Naive thymus-derived CD4-positive, alpha-beta T cell (primary cell): ENCODE measurements at regions not wholly inside any gene's neighbourhood (a gene's known extent, or its start where the extent isn't known, plus 50 kb on each side); places are given as distances from the start of the nearest gene placed in this dataset.

ENCODE experiments used
- ATAC-seq: fragments of 150-1000 bp; cut with Tn5 transposase; 2 replicates; pipeline ENCODE4 v1.10.0; 2021; ENCODE audit warnings: mild to moderate bottlenecking, moderate library complexity
- CTCF ChIA-PET: fragments of 350-600 bp; sonication (Branson Sonifier 250); formaldehyde crosslinking; loops from one replicate; lab custom pipeline; 2021; ENCODE audit warnings: antibody characterized with exemption; lab: Charles Lee
- POLR2A ChIA-PET: fragments of 350-600 bp; sonication (Branson Sonifier 250); formaldehyde crosslinking; loops from one replicate; lab custom pipeline; 2021; ENCODE audit warnings: antibody characterized with exemption, inconsistent platforms; lab: Charles Lee
- DNase-seq, 9 donors: peaks; one replicate each; pipeline versions ENCODE4 v3.0.0 to v3.0.0-alpha.2; 2020 to 2022; ENCODE audit warnings: mixed read lengths in 1 of 9
- H3K27ac ChIP-seq: one replicate; pipeline ENCODE4 v1.7.0; 2013; ENCODE audit warnings: mild to moderate bottlenecking, low read depth, low read length, moderate library complexity
- H3K27me3 ChIP-seq, 2 donors: one replicate each; pipeline ENCODE4 v1.7.0; 2013; ENCODE audit warnings: low read length in 2 of 2, mild to moderate bottlenecking in 2 of 2, moderate library complexity in 2 of 2; ENCODE audit not compliant: control insufficient read depth in 2 of 2, insufficient read depth in 2 of 2
- H3K36me3 ChIP-seq, 3 experiments: 1 replicate in 2 of 3; 2 replicates in 1 of 3; pipeline ENCODE4 v1.7.0; 2013; ENCODE audit warnings: low read length in 3 of 3, mild to moderate bottlenecking in 3 of 3, moderate library complexity in 1 of 3; ENCODE audit not compliant: insufficient read depth in 3 of 3, control insufficient read depth in 2 of 3
- H3K4me1 ChIP-seq, 2 donors: one replicate each; pipeline ENCODE4 v1.7.0; 2013; ENCODE audit warnings: low read length in 2 of 2, mild to moderate bottlenecking in 2 of 2, moderate library complexity in 1 of 2; ENCODE audit not compliant: control insufficient read depth in 2 of 2, insufficient read depth in 2 of 2
- H3K4me3 ChIP-seq: 2 replicates; pipeline ENCODE4 v1.7.0; 2013; ENCODE audit warnings: mild to moderate bottlenecking, low read length
- H3K9me3 ChIP-seq, 3 experiments: 1 replicate in 2 of 3; 2 replicates in 1 of 3; pipeline ENCODE4 v1.7.0; 2013; ENCODE audit warnings: low read length in 3 of 3; ENCODE audit not compliant: control insufficient read depth in 2 of 3
- H3K27ac Mint-ChIP-seq, 9 donors: one replicate each; pipeline ENCODE4 v1.8.0; 2020 to 2022; ENCODE audit warnings: mixed read lengths in 9 of 9, mild to moderate bottlenecking in 8 of 9, moderate library complexity in 5 of 9, inconsistent platforms in 2 of 9
- H3K27me3 Mint-ChIP-seq, 5 donors: one replicate each; pipeline ENCODE4 v1.8.0; 2021 to 2022; ENCODE audit warnings: mixed read lengths in 5 of 5, mild to moderate bottlenecking in 1 of 5
- H3K36me3 Mint-ChIP-seq, 5 donors: one replicate each; pipeline ENCODE4 v1.8.0; 2020 to 2022; ENCODE audit warnings: mixed read lengths in 5 of 5, mild to moderate bottlenecking in 3 of 5, inconsistent platforms in 1 of 5
- H3K4me1 Mint-ChIP-seq, 7 donors: one replicate each; pipeline ENCODE4 v1.8.0; 2020 to 2022; ENCODE audit warnings: mixed read lengths in 7 of 7, mild to moderate bottlenecking in 3 of 7, inconsistent platforms in 1 of 7
- H3K4me3 Mint-ChIP-seq, 10 donors: one replicate each; pipeline ENCODE4 v1.8.0; 2020 to 2022; ENCODE audit warnings: mild to moderate bottlenecking in 10 of 10, mixed read lengths in 10 of 10, moderate library complexity in 6 of 10, inconsistent platforms in 2 of 10
- H3K9me3 Mint-ChIP-seq, 11 donors: one replicate each; pipeline ENCODE4 v1.8.0; 2020 to 2022; ENCODE audit warnings: mixed read lengths in 11 of 11, mild to moderate bottlenecking in 4 of 11, inconsistent platforms in 1 of 11, moderate library complexity in 1 of 11
- intact Hi-C, 2 donors: fragments of 100-400 bp; cut with micrococcal nuclease; formaldehyde crosslinking; loops; one replicate each; pipeline ENCODE4 v1.15.1; 2023

- Mint-ChIP-seq H3K4me3 (no peak overlapping the region), H3K4me1 (no peaks in the 10 kb centered on the region), H3K27me3 (peaks cover 0 to 12% (median 2%) of the 10 kb centered on the region in 5 donors), H3K27ac (no peak overlapping the region), H3K9me3 (peaks cover 0 to 5% (median 0%) of the 10 kb centered on the region in 11 donors), H3K36me3 (no peaks in the 10 kb centered on the region)
- intact Hi-C loops: no loop called here
- Histone ChIP-seq H3K9me3 (no peaks in the 10 kb centered on the region), H3K4me3 (no peak overlapping the region), H3K27ac (no peak overlapping the region), H3K27me3 (no peaks in the 10 kb centered on the region), H3K4me1 (no peaks in the 10 kb centered on the region), H3K36me3 (no peaks in the 10 kb centered on the region)
- DNase-seq: no peak
- ChIA-PET CTCF (no interaction called here), POLR2A (no interaction called here)
- no peak for ATAC-seq
These were observed 209.8 kb upstream of the RHOBTB1 start for GRCh38 chr10:61153771-61154170.

GRCh38 chr10:61151059-61151458, 207.1 kb upstream of the RHOBTB1 start:
- no peaks in the 10 kb centered on the region for H3K27me3 ChIP-seq
- Mint-ChIP-seq H3K4me3 (no peak overlapping the region), H3K36me3 (no peaks in the 10 kb centered on the region), H3K27ac (no peak overlapping the region), H3K27me3 (peaks cover 0 to 12% (median 2%) of the 10 kb centered on the region in 5 donors), H3K4me1 (no peaks in the 10 kb centered on the region), H3K9me3 (peaks cover 0 to 5% (median 0%) of the 10 kb centered on the region in 11 donors)
- no peak overlapping the region for H3K4me3 ChIP-seq
- ATAC-seq: no peak
- CTCF ChIA-PET: no interaction called here
- H3K36me3 ChIP-seq: no peaks in the 10 kb centered on the region
- POLR2A ChIA-PET: no interaction called here
- intact Hi-C loops: no loop called here
- no peaks in the 10 kb centered on the region for H3K9me3 ChIP-seq
- no peak for DNase-seq
- H3K27ac ChIP-seq: no peak overlapping the region
- H3K4me1 ChIP-seq: no peaks in the 10 kb centered on the region

GRCh38 chr10:61148451-61148850, 204.5 kb upstream of the RHOBTB1 start:
- Mint-ChIP-seq H3K4me3 (no peak overlapping the region), H3K27ac (no peak overlapping the region), H3K27me3 (peaks cover 0 to 8% (median 5%) of the 10 kb centered on the region in 5 donors), H3K9me3 (peaks cover 0 to 5% (median 0%) of the 10 kb centered on the region in 11 donors), H3K36me3 (no peaks in the 10 kb centered on the region), H3K4me1 (no peaks in the 10 kb centered on the region)
- no peak overlapping the region for H3K27ac ChIP-seq
- intact Hi-C loops: no loop called here
- H3K36me3 ChIP-seq: no peaks in the 10 kb centered on the region
- ChIA-PET POLR2A (no interaction called here), CTCF (no interaction called here)
- H3K4me3 ChIP-seq: no peak overlapping the region
- no peak for DNase-seq
- no peaks in the 10 kb centered on the region for H3K9me3 ChIP-seq
- no peaks in the 10 kb centered on the region for H3K4me1 ChIP-seq
- H3K27me3 ChIP-seq: no peaks in the 10 kb centered on the region
- no peak for ATAC-seq

DNA sequence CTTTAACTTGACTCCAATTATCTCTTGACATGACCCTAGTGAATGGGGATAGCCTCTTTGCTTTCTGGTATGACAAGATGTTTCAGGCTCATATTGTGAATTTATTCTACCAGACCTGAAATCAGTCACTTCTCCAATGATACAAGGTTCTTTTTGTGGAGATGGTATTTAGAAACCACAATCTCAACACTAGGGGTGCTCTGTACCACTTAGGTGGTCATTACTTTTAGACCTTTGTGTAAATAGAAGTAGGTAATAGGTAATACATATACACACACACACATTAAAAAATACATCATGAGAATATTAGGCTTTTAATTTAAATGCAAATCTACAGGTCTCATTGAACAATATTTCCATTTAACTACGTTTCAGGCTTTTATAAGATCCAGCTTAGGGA, 199.0 kb upstream of the RHOBTB1 start:
- ChIA-PET POLR2A (no interaction called here), CTCF (no interaction called here)
- H3K27ac ChIP-seq: no peak overlapping the region
- Mint-ChIP-seq H3K27me3 (peaks cover 0 to 18% (median 5%) of the 10 kb centered on the region in 5 donors), H3K36me3 (no peaks in the 10 kb centered on the region), H3K4me3 (no peak overlapping the region), H3K27ac (no peak overlapping the region), H3K9me3 (peaks cover 0 to 2% (median 0%) of the 10 kb centered on the region in 11 donors), H3K4me1 (peaks cover 0 to 2% (median 0%) of the 10 kb centered on the region in 7 donors)
- H3K36me3 ChIP-seq: no peaks in the 10 kb centered on the region
- no peaks in the 10 kb centered on the region for H3K4me1 ChIP-seq
- no peak for ATAC-seq
- no peaks in the 10 kb centered on the region for H3K27me3 ChIP-seq
- DNase-seq: no peak
- H3K4me3 ChIP-seq: no peak overlapping the region
- H3K9me3 ChIP-seq: no peaks in the 10 kb centered on the region
- intact Hi-C loops: loop anchor here in 1 of 2 donors (5.0 kb wide), 1 partner anchor 326 kb away; no protein-coding TSS in a partner anchor

- ChIA-PET POLR2A (no interaction called here), CTCF (interaction anchor here (0.9 kb wide), 1 partner anchor 12 kb away, joined by 3 read pairs; no protein-coding TSS in a partner anchor)
- no peaks in the 10 kb centered on the region for H3K27me3 ChIP-seq
- H3K9me3 ChIP-seq: no peaks in the 10 kb centered on the region
- Mint-ChIP-seq H3K27me3 (peaks cover 0 to 18% (median 9%) of the 10 kb centered on the region in 5 donors), H3K4me1 (peaks cover 0 to 2% (median 0%) of the 10 kb centered on the region in 7 donors), H3K27ac (no peak overlapping the region), H3K4me3 (no peak overlapping the region), H3K36me3 (no peaks in the 10 kb centered on the region), H3K9me3 (peaks cover 0 to 2% (median 0%) of the 10 kb centered on the region in 11 donors)
- peak; percentile 54 for ATAC-seq
- H3K4me1 ChIP-seq: no peaks in the 10 kb centered on the region
- H3K4me3 ChIP-seq: no peak overlapping the region
- no peaks in the 10 kb centered on the region for H3K36me3 ChIP-seq
- no peak overlapping the region for H3K27ac ChIP-seq
- DNase-seq: peak in 4 of 9 donors; percentile 9 to 38 (median 13)
- intact Hi-C loops: loop anchor here (1.0 to 5.0 kb wide), 4 partner anchors 143 to 592 kb away; no protein-coding TSS in a partner anchor
These were observed 196.9 kb upstream of the RHOBTB1 start for GRCh38 chr10:61140765-61141392.

DNA sequence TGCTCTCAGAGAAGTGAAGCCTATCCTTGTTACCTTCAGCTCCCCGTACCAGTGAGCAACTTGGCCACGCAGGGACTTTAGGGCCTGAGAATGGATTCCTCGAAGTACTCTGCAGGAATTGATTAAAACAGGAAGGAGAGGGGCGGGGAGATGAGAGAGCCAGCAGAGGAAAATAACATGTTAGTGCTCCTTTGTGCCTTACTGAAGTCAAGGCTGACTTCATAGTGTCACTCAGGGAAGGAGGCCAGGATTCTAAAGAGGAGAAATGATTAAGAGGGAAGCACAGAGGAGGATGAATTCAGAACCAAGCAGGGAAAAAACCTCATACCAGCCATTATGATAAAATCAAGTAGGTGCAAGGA, 195.6 kb upstream of the RHOBTB1 start:
- H3K9me3 Mint-ChIP-seq: peaks cover 0 to 2% (median 0%) of the 10 kb centered on the region in 11 donors
- H3K36me3 ChIP-seq: no peaks in the 10 kb centered on the region
- ATAC-seq (no peak), DNase-seq (no peak)
- H3K36me3 Mint-ChIP-seq: no peaks in the 10 kb centered on the region
- no peaks in the 10 kb centered on the region for H3K9me3 ChIP-seq
- H3K4me1 Mint-ChIP-seq: peaks cover 0 to 2% (median 0%) of the 10 kb centered on the region in 7 donors
- H3K27me3 Mint-ChIP-seq: peaks cover 0 to 18% (median 9%) of the 10 kb centered on the region in 5 donors
- POLR2A ChIA-PET: no interaction called here
- H3K27ac ChIP-seq: no peak overlapping the region
- no peak overlapping the region for H3K4me3 ChIP-seq
- CTCF ChIA-PET: no interaction called here
- H3K27ac Mint-ChIP-seq: no peak overlapping the region
- H3K4me3 Mint-ChIP-seq: no peak overlapping the region
- H3K27me3 ChIP-seq: no peaks in the 10 kb centered on the region
- H3K4me1 ChIP-seq: no peaks in the 10 kb centered on the region
- intact Hi-C loops: no loop called here
